ENCODE measurements at regions not wholly inside any gene's neighbourhood (a gene's known extent, or its start where the extent isn't known, plus 50 kb on each side); places are given as distances from the start of the nearest gene placed in this dataset.

GRCh38 chr1:78360584-78360983, 130.2 kb upstream of the PTGFR start:
- no peak for TF ChIP-seq CTCF (IDR thresholded peaks at IDR 0.05)
- no peak for DNase-seq
- no peak for ATAC-seq (ENCODE audit: low read depth)
- Mint-ChIP-seq H3K4me1 (no peaks in the 10 kb centered on the region), H3K27ac (no peak overlapping the region), H3K27me3 (no peaks in the 10 kb centered on the region), H3K36me3 (ENCODE audit: low read depth) (no peaks in the 10 kb centered on the region), H3K9me3 (no peaks in the 10 kb centered on the region), H3K4me3 (no peak overlapping the region)
- intact Hi-C loops (cut with micrococcal nuclease) = no loop called here
- ChIA-PET CTCF (no interaction called here), POLR2A (no interaction called here)

DNA sequence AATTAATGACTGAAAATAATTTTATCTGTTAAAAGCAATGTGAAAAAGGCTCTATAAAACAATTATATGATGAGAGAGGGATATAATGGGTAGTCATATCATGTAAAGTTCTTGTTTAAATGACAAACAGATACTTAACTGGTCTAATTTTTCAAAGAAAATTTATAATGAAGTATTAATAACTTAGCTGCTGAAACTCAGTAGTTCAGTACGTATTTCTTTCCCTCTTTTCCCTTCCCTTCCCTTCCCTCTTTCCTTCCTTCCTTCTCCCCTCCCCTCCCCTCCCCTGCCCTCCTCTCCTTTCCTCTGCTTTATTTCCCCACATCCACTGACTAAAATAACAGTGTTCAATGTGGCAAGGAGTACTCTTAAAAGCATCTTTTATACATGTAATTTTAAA, 123.1 kb upstream of the PTGFR start:
- H3K4me3 Mint-ChIP-seq = no peak overlapping the region
- H3K36me3 Mint-ChIP-seq (ENCODE audit: low read depth) = no peaks in the 10 kb centered on the region
- POLR2A ChIA-PET = no interaction called here
- CTCF ChIA-PET = no interaction called here
- intact Hi-C loops (cut with micrococcal nuclease) = no loop called here
- DNase-seq (no peak), ATAC-seq (ENCODE audit: low read depth) (no peak)
- no peak overlapping the region for H3K27ac Mint-ChIP-seq
- no peaks in the 10 kb centered on the region for H3K4me1 Mint-ChIP-seq
- no peak for TF ChIP-seq CTCF (IDR thresholded peaks at IDR 0.05)
- H3K9me3 Mint-ChIP-seq = no peaks in the 10 kb centered on the region
- peaks cover 2% of the 10 kb centered on the region for H3K27me3 Mint-ChIP-seq

- POLR2A ChIA-PET = no interaction called here
- Mint-ChIP-seq H3K36me3 (ENCODE audit: low read depth) (no peaks in the 10 kb centered on the region), H3K9me3 (no peaks in the 10 kb centered on the region), H3K27me3 (peaks cover 2% of the 10 kb centered on the region), H3K27ac (no peak overlapping the region), H3K4me3 (no peak overlapping the region), H3K4me1 (no peaks in the 10 kb centered on the region)
- no peak for TF ChIP-seq CTCF (IDR thresholded peaks at IDR 0.05)
- DNase-seq (no peak), ATAC-seq (ENCODE audit: low read depth) (no peak)
- CTCF ChIA-PET = no interaction called here
- intact Hi-C loops (cut with micrococcal nuclease) = no loop called here
Measured at GRCh38 chr1:78369546-78369945, 121.2 kb upstream of the PTGFR start.

- Mint-ChIP-seq H3K36me3 (ENCODE audit: low read depth) (no peaks in the 10 kb centered on the region), H3K27me3 (peaks cover 2% of the 10 kb centered on the region), H3K4me1 (no peaks in the 10 kb centered on the region), H3K9me3 (no peaks in the 10 kb centered on the region), H3K4me3 (no peak overlapping the region), H3K27ac (no peak overlapping the region)
- ChIA-PET CTCF (no interaction called here), POLR2A (no interaction called here)
- DNase-seq (no peak), ATAC-seq (ENCODE audit: low read depth) (no peak)
- no peak for TF ChIP-seq CTCF (IDR thresholded peaks at IDR 0.05)
- intact Hi-C loops (cut with micrococcal nuclease) = no loop called here
Measured at GRCh38 chr1:78370356-78370755, 120.4 kb upstream of the PTGFR start.

DNA sequence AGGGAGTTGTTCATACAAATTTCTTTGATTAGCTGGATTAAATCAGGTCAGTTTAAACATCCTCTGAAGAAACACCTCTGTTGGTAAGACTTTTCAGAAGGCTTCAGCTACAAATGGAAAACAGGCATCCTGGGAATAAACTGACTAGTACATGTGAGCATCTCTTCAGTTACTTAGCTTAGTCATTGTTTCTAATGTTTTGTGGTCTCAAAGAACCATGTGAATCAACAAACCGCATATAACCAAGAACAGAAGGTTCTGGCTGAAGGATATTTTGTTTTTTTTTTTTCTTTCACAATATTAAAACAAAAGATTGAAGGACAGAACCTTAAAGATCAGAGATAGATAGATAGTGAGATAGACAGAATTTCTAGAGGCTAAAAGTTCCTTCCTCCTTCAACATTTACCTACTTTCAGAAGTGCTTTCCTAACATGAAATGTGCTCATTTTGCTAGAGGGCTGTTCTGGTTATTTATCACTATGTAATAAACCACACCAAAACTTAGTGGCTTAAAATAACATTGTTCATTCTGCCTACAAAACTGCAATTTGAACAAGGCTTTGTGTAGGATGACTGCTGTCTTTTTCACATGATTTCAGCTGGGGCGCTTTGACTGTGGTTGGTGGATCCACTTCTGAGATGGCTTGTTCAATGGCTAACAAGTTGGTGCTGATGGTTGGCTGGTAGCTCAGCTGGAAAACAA, 119.8 kb upstream of the PTGFR start:
- H3K27me3 Mint-ChIP-seq = peaks cover 2% of the 10 kb centered on the region
- ChIA-PET POLR2A (no interaction called here), CTCF (interaction anchor here (0.6 kb wide), 1 partner anchor 495 kb away, joined by 3 read pairs; no protein-coding TSS in a partner anchor)
- H3K27ac Mint-ChIP-seq = no peak overlapping the region
- TF ChIP-seq CTCF (IDR thresholded peaks at IDR 0.05) = no peak
- H3K9me3 Mint-ChIP-seq = no peaks in the 10 kb centered on the region
- no peak for ATAC-seq (ENCODE audit: low read depth)
- H3K4me3 Mint-ChIP-seq = no peak overlapping the region
- no peaks in the 10 kb centered on the region for H3K4me1 Mint-ChIP-seq
- intact Hi-C loops (cut with micrococcal nuclease) = no loop called here
- no peaks in the 10 kb centered on the region for H3K36me3 Mint-ChIP-seq (ENCODE audit: low read depth)
- no peak for DNase-seq
